Adrenal gland (tissue), 9 donors: ENCODE measurements at regions not wholly inside any gene's neighbourhood (a gene's known extent, or its start where the extent isn't known, plus 50 kb on each side); places are given as distances from the start of the nearest gene placed in this dataset.

ENCODE experiments used
- DNase-seq, 7 donors: peaks; one replicate each; pipeline ENCODE4 v3.0.0-alpha.2; 2019 to 2020
- H3K27ac ChIP-seq, 5 donors: fragments of 200-600 bp; sonication (generic) in 4 of 5; 1 replicate in 3 of 5; 2 replicates in 2 of 5; pipeline versions ENCODE4 v1.5.1 to v1.8.0; 2016 to 2020; ENCODE audit warnings: mild to moderate bottlenecking in 1 of 5
- H3K27me3 ChIP-seq: fragments of 200-600 bp; 2 replicates; pipeline ENCODE4 v1.8.0; 2021
- H3K36me3 ChIP-seq, 2 donors: fragments of 200-600 bp; replicated peaks in 1 of 2; 1 replicate in 1 of 2; 2 replicates in 1 of 2; pipeline versions ENCODE4 v1.5.1 to v1.8.0; 2018 to 2022
- H3K4me1 ChIP-seq, 2 donors: fragments of 200-600 bp; replicated peaks in 1 of 2; 1 replicate in 1 of 2; 2 replicates in 1 of 2; pipeline versions ENCODE4 v1.5.1 to v1.8.0; 2018 to 2021
- H3K4me3 ChIP-seq, 4 donors: fragments of 200-600 bp; sonication (generic) in 3 of 4; one replicate each; pipeline ENCODE4 v1.5.1; 2016 to 2018
- H3K9me3 ChIP-seq, 3 donors: fragments of 200-600 bp; sonication (generic) in 1 of 3; replicated peaks in 1 of 3; 1 replicate in 2 of 3; 2 replicates in 1 of 3; pipeline versions ENCODE4 v1.5.1 to v1.8.0; 2016 to 2021
- POLR2A ChIP-seq, 2 donors: fragments of 450-650 bp; IDR thresholded peaks; one replicate each; pipeline ENCODE4 v1.6.1; 2017; ENCODE audit warnings: antibody characterized with exemption in 2 of 2, mild to moderate bottlenecking in 2 of 2, moderate library complexity in 1 of 2
- WGBS, 4 donors: extraction: QIAGEN DNeasy Blood & Tissue Kit in 2 of 4; methylation state at CpG; one replicate each; pipeline versions ENCODE4 v1.1.5 to v1.1.7; 2013 to 2017; 5-methylcytosine and 5-hydroxymethylcytosine counted together
- intact Hi-C, 2 donors: fragments of 100-400 bp; cut with DNase I; formaldehyde crosslinking; loops; one replicate each; pipeline versions ENCODE4 v1.14.1 to v1.15.0; 2022 to 2023
- TF ChIP-seq, protein P1 (sequence below), 6 experiments: fragments of 450-650 bp in 4 of 6; fragments of 200-600 bp in 2 of 6; sonication (generic) in 1 of 6; IDR thresholded peaks; 1 replicate in 5 of 6; 2 replicates in 1 of 6; pipeline versions ENCODE4 v1.5.1 to v1.8.0; 2016 to 2021; ENCODE audit warnings: antibody characterized with exemption in 6 of 6, mild to moderate bottlenecking in 2 of 6, moderate library complexity in 1 of 6
- donor health status: healthy with polysubstance abuse.
- donor health status: Bipolar disorder and iron deficiency.
- donor health status: DM: yes; HTN: yes; CAD: no.
- donor health status: DM: no; HTN: no; CAD: no.
- donor health status: DM: no; HTN: no; CAD: no.

DNA sequence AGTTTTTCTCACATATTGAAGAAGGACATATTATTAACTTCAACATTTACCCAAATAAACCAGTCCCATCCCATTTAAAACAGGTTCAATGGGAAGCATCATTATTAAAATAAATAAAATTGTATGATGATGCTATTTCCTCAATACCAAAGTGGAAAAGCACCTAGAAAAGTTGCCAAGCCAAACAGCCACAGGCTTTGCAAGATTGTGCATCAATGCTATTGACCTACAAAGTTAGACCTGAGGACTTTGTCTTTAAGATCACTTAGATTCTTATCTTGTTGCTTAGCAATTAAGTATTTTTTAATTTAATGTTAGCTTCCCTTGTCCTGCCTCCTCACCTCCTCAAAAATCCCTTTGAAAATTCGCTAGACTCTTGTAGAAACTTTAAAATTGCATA is 132.1 kb downstream of the SAMD5 start:
- Histone ChIP-seq H3K27ac (no peak overlapping the region), H3K4me1 (no peaks in the 10 kb centered on the region), H3K9me3 (no peaks in the 10 kb centered on the region), H3K36me3 (no peaks in the 10 kb centered on the region), H3K27me3 (no peaks in the 10 kb centered on the region), H3K4me3 (no peak overlapping the region)
- intact Hi-C loops, result no loop called here
- DNase-seq, result no peak
- 45 to 70% (median 56%) methylated on average over 1 of the region's 1 CpG for WGBS, 4 donors
- TF ChIP-seq POLR2A (IDR thresholded peaks at IDR 0.05), result no peak
- TF ChIP-seq, protein P1, sequence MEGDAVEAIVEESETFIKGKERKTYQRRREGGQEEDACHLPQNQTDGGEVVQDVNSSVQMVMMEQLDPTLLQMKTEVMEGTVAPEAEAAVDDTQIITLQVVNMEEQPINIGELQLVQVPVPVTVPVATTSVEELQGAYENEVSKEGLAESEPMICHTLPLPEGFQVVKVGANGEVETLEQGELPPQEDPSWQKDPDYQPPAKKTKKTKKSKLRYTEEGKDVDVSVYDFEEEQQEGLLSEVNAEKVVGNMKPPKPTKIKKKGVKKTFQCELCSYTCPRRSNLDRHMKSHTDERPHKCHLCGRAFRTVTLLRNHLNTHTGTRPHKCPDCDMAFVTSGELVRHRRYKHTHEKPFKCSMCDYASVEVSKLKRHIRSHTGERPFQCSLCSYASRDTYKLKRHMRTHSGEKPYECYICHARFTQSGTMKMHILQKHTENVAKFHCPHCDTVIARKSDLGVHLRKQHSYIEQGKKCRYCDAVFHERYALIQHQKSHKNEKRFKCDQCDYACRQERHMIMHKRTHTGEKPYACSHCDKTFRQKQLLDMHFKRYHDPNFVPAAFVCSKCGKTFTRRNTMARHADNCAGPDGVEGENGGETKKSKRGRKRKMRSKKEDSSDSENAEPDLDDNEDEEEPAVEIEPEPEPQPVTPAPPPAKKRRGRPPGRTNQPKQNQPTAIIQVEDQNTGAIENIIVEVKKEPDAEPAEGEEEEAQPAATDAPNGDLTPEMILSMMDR (IDR thresholded peaks at IDR 0.05), result no peak

DNA sequence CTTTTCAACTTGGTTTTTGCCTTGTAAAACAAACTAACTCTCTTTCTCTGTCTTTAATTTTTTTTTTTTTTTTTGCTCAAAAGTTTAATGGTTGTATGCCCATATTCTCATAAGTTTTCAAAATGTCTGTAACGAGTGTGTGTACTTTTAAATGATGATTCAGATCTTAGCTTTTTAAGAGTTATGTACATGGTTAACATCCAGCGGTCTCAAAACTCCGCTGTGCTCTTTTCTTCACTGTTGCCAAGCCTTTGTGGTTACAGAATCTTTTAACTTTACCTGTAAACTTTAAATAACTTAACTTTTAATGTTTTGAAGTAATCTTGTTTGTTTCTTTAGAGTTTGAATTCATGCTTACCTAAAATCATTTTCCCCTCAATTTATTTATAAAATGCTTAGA is 133.0 kb downstream of the SAMD5 start:
- Histone ChIP-seq H3K4me3 (no peak overlapping the region), H3K4me1 (no peaks in the 10 kb centered on the region), H3K36me3 (no peaks in the 10 kb centered on the region), H3K27me3 (no peaks in the 10 kb centered on the region), H3K9me3 (no peaks in the 10 kb centered on the region), H3K27ac (no peak overlapping the region)
- no peak for DNase-seq
- TF ChIP-seq POLR2A (IDR thresholded peaks at IDR 0.05), result no peak
- TF ChIP-seq, protein P1 (IDR thresholded peaks at IDR 0.05), result no peak
- intact Hi-C loops, result no loop called here
- 81 to 84% (median 83%) methylated on average over 3 of the region's 3 CpGs for WGBS, 4 donors

DNA sequence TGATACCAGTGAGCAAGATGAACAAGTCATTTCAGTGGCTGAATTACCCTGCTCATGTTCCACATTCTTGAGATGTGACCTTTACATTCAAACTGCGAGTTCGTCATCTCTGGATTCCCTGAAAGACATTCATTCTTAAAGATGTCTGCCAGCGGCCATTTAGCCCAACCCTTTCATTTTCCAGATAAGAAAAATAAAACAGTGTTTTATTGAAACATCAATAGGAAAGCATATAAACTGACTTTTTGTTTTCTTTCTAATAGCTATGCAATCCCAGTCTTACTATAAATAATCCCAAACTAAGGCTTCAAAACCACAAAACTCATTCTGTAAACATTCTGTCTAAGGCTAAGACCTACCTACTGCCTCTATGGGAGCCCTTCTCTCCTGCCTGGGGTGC is 134.0 kb downstream of the SAMD5 start:
- intact Hi-C loops, result no loop called here
- TF ChIP-seq, protein P1 (IDR thresholded peaks at IDR 0.05), result no peak
- TF ChIP-seq POLR2A (IDR thresholded peaks at IDR 0.05), result no peak
- Histone ChIP-seq H3K27me3 (no peaks in the 10 kb centered on the region), H3K4me1 (no peaks in the 10 kb centered on the region), H3K27ac (no peak overlapping the region), H3K4me3 (no peak overlapping the region), H3K36me3 (no peaks in the 10 kb centered on the region), H3K9me3 (no peaks in the 10 kb centered on the region)
- 64 to 74% (median 67%) methylated on average over 3 of the region's 3 CpGs for WGBS, 4 donors
- DNase-seq, result no peak

DNA sequence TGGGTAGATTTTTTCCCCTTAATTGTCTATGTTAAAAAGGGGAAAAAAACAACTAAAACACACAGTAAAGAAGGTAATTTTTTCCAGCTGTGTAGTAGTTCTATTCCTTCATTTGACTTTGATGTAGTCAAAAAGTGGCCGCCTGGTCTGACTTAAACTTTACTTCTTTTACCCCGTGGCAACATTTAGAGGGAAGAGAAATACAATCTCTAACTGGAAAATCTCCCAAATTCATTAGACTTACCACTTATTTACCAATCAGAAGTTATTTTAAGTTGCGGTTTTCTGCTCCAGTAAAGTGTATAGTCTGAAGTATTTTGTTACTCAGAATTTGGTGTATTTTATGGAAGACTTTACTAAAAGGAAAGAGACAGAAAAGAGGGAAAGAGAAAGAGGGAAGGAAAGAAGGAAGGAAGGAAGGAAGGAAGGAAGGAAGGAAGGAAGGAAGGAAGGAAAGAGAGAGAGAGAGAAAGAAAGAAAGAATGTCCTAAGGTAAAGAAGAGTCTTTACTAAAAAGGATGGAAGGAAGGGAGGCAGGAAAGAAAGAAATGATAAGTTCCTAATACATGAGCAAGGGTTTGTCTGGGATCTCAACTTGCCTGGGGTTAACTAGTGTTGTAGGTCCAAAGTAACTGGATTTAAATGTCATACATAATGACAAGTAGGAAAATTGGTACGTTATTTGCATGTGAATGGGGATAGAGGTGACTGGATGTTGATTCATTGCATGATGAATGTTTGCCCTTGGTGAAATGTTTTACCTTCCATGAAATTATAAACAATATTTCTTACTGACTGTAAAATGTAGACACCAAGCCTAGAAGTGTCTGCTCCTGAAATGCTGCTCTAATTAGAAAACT is 135.1 kb downstream of the SAMD5 start:
- DNase-seq, result no peak
- WGBS, 4 donors, result 64 to 75% (median 71%) methylated on average over 4 of the region's 4 CpGs
- Histone ChIP-seq H3K4me1 (no peaks in the 10 kb centered on the region), H3K9me3 (no peaks in the 10 kb centered on the region), H3K27ac (no peak overlapping the region), H3K4me3 (no peak overlapping the region), H3K36me3 (no peaks in the 10 kb centered on the region), H3K27me3 (no peaks in the 10 kb centered on the region)
- intact Hi-C loops, result no loop called here
- TF ChIP-seq, protein P1 (IDR thresholded peaks at IDR 0.05), result no peak
- TF ChIP-seq POLR2A (IDR thresholded peaks at IDR 0.05), result no peak
